K562 (cell line): ENCODE measurements at regions not wholly inside any gene's neighbourhood (a gene's known extent, or its start where the extent isn't known, plus 50 kb on each side); places are given as distances from the start of the nearest gene placed in this dataset.

Experiments
- ATAC-seq: fragments of 200-7000 bp; cut with Tn5 transposase; 3 replicates; pipeline ENCODE4 v1.9.1; 2020; ENCODE audit warnings: moderate library complexity
- BruUV-seq: library from RNA; stranded (reverse); fragments of 400-500 nt; replicated peaks from 2 replicates; lab custom pipeline; 2021; lab: Mats Ljungman, UMichigan
- CTCF ChIA-PET: fragments of 300-600 bp; formaldehyde crosslinking; extraction: SDS; loops from one replicate; lab custom pipeline; 2021; ENCODE audit warnings: low intra/inter-chr PET ratio; lab: Yijun Ruan, JAX
- POLR2A ChIA-PET: fragments of 300-600, 350-650 bp; sonication (Branson Sonifier 250); formaldehyde crosslinking; extraction: SDS; loops from one replicate; lab custom pipeline; 2021; ENCODE audit warnings: antibody characterized with exemption, inconsistent platforms; lab: Yijun Ruan, JAX
- DNase-seq, 4 experiments: peaks; one replicate each; pipeline versions ENCODE4 v3.0.0 to v3.0.0-alpha.2; 2011 to 2018; ENCODE audit warnings: low spot score in 3 of 4, mixed read lengths in 3 of 4; ENCODE audit errors: extremely low read depth in 1 of 4
- FAIRE-seq: peaks from 2 replicates; lab custom pipeline; 2011; peaks lifted over from hg19 to GRCh38; lab: Jason Lieb, UNC
- H2AFZ ChIP-seq: 2 replicates; pipeline ENCODE4 v1.6.0; 2011; ENCODE audit warnings: low read depth, low read length, control low read depth, inconsistent platforms
- H3K27ac ChIP-seq: fragments of 200-600 bp; 3 replicates; pipeline ENCODE4 v1.8.0; 2011; ENCODE audit warnings: low read depth, mild to moderate bottlenecking, control low read depth, inconsistent platforms, low read length, moderate library complexity, mixed read lengths; ENCODE audit errors: extremely low read depth
- H3K27me3 ChIP-seq, 2 experiments: fragments of 300-600 bp in 1 of 2; 2 replicates in 1 of 2; 3 replicates in 1 of 2; pipeline versions ENCODE4 v1.6.0 to v1.8.0; 2011; ENCODE audit warnings: inconsistent platforms in 2 of 2, low read length in 2 of 2, mild to moderate bottlenecking in 1 of 2, mixed read lengths in 1 of 2, moderate library complexity in 1 of 2; ENCODE audit not compliant: control insufficient read depth in 2 of 2, insufficient read depth in 2 of 2
- H3K36me3 ChIP-seq: fragments of 300-600 bp; 3 replicates; pipeline ENCODE4 v1.8.0; 2011; ENCODE audit warnings: mild to moderate bottlenecking, low read length, inconsistent platforms; ENCODE audit not compliant: control insufficient read depth, insufficient read depth
- H3K4me1 ChIP-seq, 2 experiments: fragments of 200-600 bp in 1 of 2; replicated peaks in 1 of 2; 2 replicates in 1 of 2; 3 replicates in 1 of 2; pipeline versions ENCODE4 v1.5.1 to v1.8.0; 2011; ENCODE audit warnings: inconsistent platforms in 2 of 2, low read length in 2 of 2, mild to moderate bottlenecking in 1 of 2, mixed read lengths in 1 of 2, moderate library complexity in 1 of 2; ENCODE audit not compliant: control insufficient read depth in 2 of 2, insufficient read depth in 2 of 2
- H3K4me2 ChIP-seq: 2 replicates; pipeline ENCODE4 v1.6.1; 2011; ENCODE audit warnings: low read length, control low read depth, inconsistent platforms, mixed read lengths; ENCODE audit not compliant: insufficient read depth
- H3K4me3 ChIP-seq: fragments of 200-600 bp; sonication (generic), shearing (Covaris generic); 2 replicates; pipeline ENCODE4 v1.5.1; 2016; ENCODE audit warnings: control low read depth, inconsistent platforms
- H3K79me2 ChIP-seq: fragments of 200-600 bp; 3 replicates; pipeline ENCODE4 v1.8.0; 2011; ENCODE audit warnings: low read length, inconsistent platforms; ENCODE audit not compliant: control insufficient read depth, insufficient read depth
- H3K9ac ChIP-seq, 2 experiments: 2 replicates each; pipeline versions ENCODE4 v1.6.0 to v1.6.1; 2011; ENCODE audit warnings: low read depth in 2 of 2, low read length in 2 of 2, control low read depth in 1 of 2, inconsistent platforms in 1 of 2, mild to moderate bottlenecking in 1 of 2, mixed read lengths in 1 of 2; ENCODE audit not compliant: insufficient read depth in 1 of 2
- H3K9me1 ChIP-seq: one replicate; pipeline ENCODE4 v1.6.0; 2011; ENCODE audit warnings: inconsistent platforms, mild to moderate bottlenecking, low read length, moderate library complexity; ENCODE audit not compliant: control insufficient read depth, insufficient read depth
- H3K9me3 ChIP-seq: replicated peaks from 2 replicates; pipeline ENCODE4 v1.5.1; 2011; ENCODE audit warnings: low read depth, low read length, inconsistent platforms; ENCODE audit not compliant: control insufficient read depth, insufficient read depth
- H4K20me1 ChIP-seq: replicated peaks from 2 replicates; pipeline ENCODE4 v1.6.1; 2011; ENCODE audit warnings: low read length, inconsistent platforms, mixed read lengths; ENCODE audit not compliant: control insufficient read depth, insufficient read depth
- ATF4 ChIP-seq: fragments of 450-650 bp; formaldehyde crosslinking; IDR thresholded peaks from 2 replicates; pipeline ENCODE4 v1.4.0; 2022; ENCODE audit warnings: mild to moderate bottlenecking, moderate library complexity
- ATF7 ChIP-seq: fragments of 450-650 bp; IDR thresholded peaks from 2 replicates; pipeline ENCODE4 v1.7.1; 2014; ENCODE audit warnings: mild to moderate bottlenecking, moderate library complexity
- CGGBP1 ChIP-seq: fragments of 250-450 bp; sonication (Bioruptor Pico); IDR thresholded peaks from 2 replicates; pipeline ENCODE4 v1.9.0; 2021; ENCODE audit warnings: mild to moderate bottlenecking
- CREB1 ChIP-seq, 2 experiments: sonication (generic) in 1 of 2; formaldehyde crosslinking in 1 of 2; IDR thresholded peaks; 2 replicates each; pipeline versions ENCODE4 v1.6.1 to v1.8.0; 2012 to 2022; ENCODE audit warnings: inconsistent platforms in 1 of 2, mild to moderate bottlenecking in 1 of 2, missing genetic modification reagents in 1 of 2, moderate library complexity in 1 of 2
- ELF4 ChIP-seq: fragments of 450-650 bp; formaldehyde crosslinking; IDR thresholded peaks from 2 replicates; pipeline ENCODE4 v1.4.0; 2022; ENCODE audit warnings: missing genetic modification characterization
- GMEB1 ChIP-seq: fragments of 250-450 bp; sonication (Bioruptor Pico); IDR thresholded peaks from 2 replicates; pipeline ENCODE4 v1.4.0; 2020; ENCODE audit warnings: mild to moderate bottlenecking
- NFIC ChIP-seq: fragments of 450-650 bp; IDR thresholded peaks from 2 replicates; pipeline ENCODE4 v1.6.1; 2017; ENCODE audit warnings: mild to moderate bottlenecking, inconsistent platforms
- PATZ1 ChIP-seq: fragments of 250-450 bp; sonication (Bioruptor Pico); IDR thresholded peaks from 2 replicates; pipeline ENCODE4 v1.5.0; 2020; ENCODE audit warnings: mild to moderate bottlenecking, borderline replicate concordance
- PRMT5 ChIP-seq: sonication (generic); formaldehyde crosslinking; IDR thresholded peaks from 2 replicates; pipeline ENCODE4 v1.5.0; 2020; ENCODE audit warnings: missing genetic modification reagents
- RNF219 ChIP-seq: fragments of 250-450 bp; sonication (Bioruptor Pico); IDR thresholded peaks from 2 replicates; pipeline ENCODE4 v1.5.0; 2022; ENCODE audit warnings: mild to moderate bottlenecking
- TAL1 ChIP-seq: fragments of 450-650 bp; IDR thresholded peaks from 2 replicates; pipeline ENCODE4 v1.6.1; 2016; ENCODE audit warnings: mild to moderate bottlenecking
- THRAP3 ChIP-seq: fragments of 450-650 bp; IDR thresholded peaks from 2 replicates; pipeline ENCODE4 v1.6.1; 2016; ENCODE audit warnings: mild to moderate bottlenecking, inconsistent platforms, borderline replicate concordance
- TRIM28 ChIP-seq: fragments of 450-650 bp; IDR thresholded peaks from 2 replicates; pipeline ENCODE4 v1.6.1; 2017
- ZKSCAN1 ChIP-seq: fragments of 150-350 bp; IDR thresholded peaks from 2 replicates; pipeline ENCODE4 v1.6.1; 2016; ENCODE audit warnings: low read depth, low read length
- ZNF224 ChIP-seq: sonication (generic); formaldehyde crosslinking; IDR thresholded peaks from 2 replicates; pipeline ENCODE4 v1.8.0; 2022; ENCODE audit warnings: mild to moderate bottlenecking, missing genetic modification reagents
- ZNF668 ChIP-seq: fragments of 250-450 bp; sonication (Bioruptor Pico); IDR thresholded peaks from 2 replicates; pipeline ENCODE4 v1.8.0; 2022; ENCODE audit warnings: mild to moderate bottlenecking, inconsistent platforms
- WGBS: fragments of 100-300 bp; shearing (Covaris generic); methylation state at CpG from one replicate; pipeline ENCODE4 v1.1.6; 2016; ENCODE audit warnings: low coverage, mixed read lengths; ENCODE audit not compliant: insufficient coverage; ENCODE audit errors: missing lambda C conversion rate; 5-methylcytosine and 5-hydroxymethylcytosine counted together
- in situ Hi-C: fragments of 300-500 bp; cut with MboI; formaldehyde crosslinking; loops from 4 replicates; pipeline ENCODE4 v1.15.0; 2018; ENCODE audit warnings: inconsistent platforms, mixed read lengths
- intact Hi-C: fragments of 100-400 bp; cut with micrococcal nuclease; formaldehyde crosslinking; loops from 2 replicates; pipeline ENCODE4 v1.14.2; 2022

GRCh38 chr15:58261368-58261767, 123.2 kb downstream of the AQP9 start:
- no TSS peak for BruUV-seq
- Histone ChIP-seq H3K4me2 (no peak overlapping the region), H3K79me2 (no peaks in the 10 kb centered on the region), H4K20me1 (no peaks in the 10 kb centered on the region), H3K4me1 (peaks cover 0 to 10% of the 10 kb centered on the region in 2 experiments; a peak in 2 of 5 replicates), H3K27ac (no peak overlapping the region), H3K36me3 (no peaks in the 10 kb centered on the region), H3K9me1 (peaks cover 2% of the 10 kb centered on the region), H3K27me3 (no peaks in the 10 kb centered on the region), H3K9ac (no peak overlapping the region), H3K9me3 (no peaks in the 10 kb centered on the region), H2AFZ (no peak overlapping the region), H3K4me3 (no peak overlapping the region)
- 35% methylated on average over 5 of the region's 5 CpGs for WGBS
- FAIRE-seq (no peak), DNase-seq (no peak), ATAC-seq (no peak)
- in situ Hi-C loops = no loop called here
- intact Hi-C loops = no loop called here
- ChIA-PET POLR2A (interaction anchor here (0.9 kb wide), 1 partner anchor 42 kb away, joined by 3 read pairs; no protein-coding TSS in a partner anchor), CTCF (no interaction called here)
- no peak for TF ChIP-seq TRIM28
- TF ChIP-seq PATZ1 = no peak
- no peak for TF ChIP-seq ZNF224 (CRISPR knock-in tag)
- TF ChIP-seq TAL1 = no peak
- no peak for TF ChIP-seq GMEB1
- TF ChIP-seq PRMT5 (CRISPR knock-in tag) = no peak
- TF ChIP-seq ZNF668 (CRISPR knock-in tag) = no peak
- no peak for TF ChIP-seq ELF4 (CRISPR knock-in tag)
- no peak for TF ChIP-seq CGGBP1 (CRISPR knock-in tag)
- TF ChIP-seq THRAP3 = no peak
- no peak for TF ChIP-seq ATF7
- no peak for TF ChIP-seq ATF4 (CRISPR knock-in tag)
- no peak for TF ChIP-seq CREB1 (IDR thresholded peaks at IDR 0.05)
- no peak for TF ChIP-seq CREB1 (CRISPR knock-in tag; IDR thresholded peaks at IDR 0.05)
- TF ChIP-seq NFIC = no peak
- no peak for TF ChIP-seq RNF219 (CRISPR knock-in tag)
- TF ChIP-seq ZKSCAN1 = no peak
